Lower lobe of right lung (tissue), 2 donors: ENCODE measurements at regions not wholly inside any gene's neighbourhood (a gene's known extent, or its start where the extent isn't known, plus 50 kb on each side); places are given as distances from the start of the nearest gene placed in this dataset.

ENCODE experiments used
- ATAC-seq, 2 donors: fragments of 200-7000 bp; cut with Tn5 transposase; one replicate each; pipeline ENCODE4 v1.9.1; 2020 to 2022; ENCODE audit warnings: mild to moderate bottlenecking in 2 of 2, moderate library complexity in 2 of 2
- DNase-seq: peaks from one replicate; pipeline ENCODE4 v3.0.0-alpha.2; 2020
- H3K27ac ChIP-seq: fragments of 200-600 bp; one replicate; pipeline ENCODE4 v1.8.0; 2022
- H3K27me3 ChIP-seq: fragments of 200-600 bp; one replicate; pipeline ENCODE4 v1.8.0; 2022; ENCODE audit warnings: low read depth
- H3K36me3 ChIP-seq: fragments of 200-600 bp; one replicate; pipeline ENCODE4 v1.8.0; 2022; ENCODE audit warnings: mild to moderate bottlenecking
- H3K4me1 ChIP-seq: fragments of 200-600 bp; one replicate; pipeline ENCODE4 v1.8.0; 2022
- H3K4me3 ChIP-seq: fragments of 200-600 bp; one replicate; pipeline ENCODE4 v1.8.0; 2022; ENCODE audit warnings: mild to moderate bottlenecking
- H3K9me3 ChIP-seq: fragments of 200-600 bp; one replicate; pipeline ENCODE4 v1.8.0; 2022
- CTCF ChIP-seq: fragments of 200-600 bp; IDR thresholded peaks from one replicate; pipeline ENCODE4 v1.8.0; 2022; ENCODE audit warnings: antibody characterized with exemption, mild to moderate bottlenecking
- intact Hi-C: fragments of 100-400 bp; cut with DNase I; formaldehyde crosslinking; loops from one replicate; pipeline ENCODE4 v1.11.0; 2022
- donor health status: DM: no; HTN: yes; CAD: no; lungs with severe emphysema.

DNA sequence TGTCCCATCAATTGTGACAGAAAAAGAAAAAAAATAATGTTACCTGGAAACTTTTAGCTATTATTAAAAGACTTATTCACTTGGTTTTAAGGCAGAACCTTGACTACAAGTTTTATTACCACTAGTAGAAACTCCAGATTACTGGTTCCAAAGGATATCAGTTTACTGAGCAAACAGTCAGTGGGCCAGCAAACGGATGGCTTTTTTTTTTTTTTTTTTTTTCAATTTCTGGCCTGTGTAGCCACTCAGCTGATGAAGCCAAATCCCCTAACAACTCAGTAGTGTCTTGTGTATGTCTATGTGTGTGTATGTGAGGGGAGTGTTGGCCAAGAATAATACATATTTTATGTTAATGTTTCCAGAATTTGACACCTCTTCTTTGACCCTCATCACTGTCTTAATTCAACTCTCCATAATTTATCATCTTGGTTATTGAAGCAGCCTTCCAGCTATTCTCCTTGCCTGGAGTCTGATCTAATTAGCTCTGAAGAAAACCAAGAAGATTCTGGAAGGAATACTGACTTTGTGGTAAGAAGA, 724.9 kb downstream of the NSUN3 start:
- no peaks in the 10 kb centered on the region for H3K4me1 ChIP-seq
- no peak overlapping the region for H3K27ac ChIP-seq
- no peaks in the 10 kb centered on the region for H3K27me3 ChIP-seq
- no peaks in the 10 kb centered on the region for H3K36me3 ChIP-seq
- no peak for ATAC-seq
- DNase-seq: no peak
- TF ChIP-seq CTCF: no peak
- H3K9me3 ChIP-seq: no peaks in the 10 kb centered on the region
- H3K4me3 ChIP-seq: no peak overlapping the region
- intact Hi-C loops: no loop called here

DNA sequence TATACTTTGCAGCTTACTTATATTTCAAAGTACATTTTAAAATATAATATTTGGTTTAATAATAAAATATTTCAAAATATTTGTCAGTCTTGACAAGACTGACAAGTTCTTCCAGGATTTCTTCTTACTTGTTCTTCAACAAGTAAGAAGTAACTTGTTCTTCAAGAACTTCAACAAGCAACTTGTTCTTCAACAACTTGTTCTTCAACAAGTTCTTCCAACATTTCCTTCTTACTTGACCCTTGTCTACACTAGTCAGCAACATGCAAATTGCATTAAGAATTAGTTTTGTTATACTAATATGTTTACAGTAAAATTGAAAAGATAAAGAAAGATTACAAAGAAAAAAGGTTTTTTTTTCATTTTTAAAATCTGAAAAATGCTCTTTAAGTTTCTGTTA, 731.7 kb downstream of the NSUN3 start:
- TF ChIP-seq CTCF: no peak
- no peak overlapping the region for H3K27ac ChIP-seq
- no peaks in the 10 kb centered on the region for H3K36me3 ChIP-seq
- H3K27me3 ChIP-seq: no peaks in the 10 kb centered on the region
- ATAC-seq (no peak), DNase-seq (no peak)
- no peaks in the 10 kb centered on the region for H3K9me3 ChIP-seq
- intact Hi-C loops: no loop called here
- H3K4me1 ChIP-seq: no peaks in the 10 kb centered on the region
- H3K4me3 ChIP-seq: no peak overlapping the region

GRCh38 chr3:94799420-94800060, 736.7 kb downstream of the NSUN3 start:
- no peaks in the 10 kb centered on the region for H3K9me3 ChIP-seq
- no peak for TF ChIP-seq CTCF
- intact Hi-C loops: no loop called here
- H3K36me3 ChIP-seq: no peaks in the 10 kb centered on the region
- no peak overlapping the region for H3K4me3 ChIP-seq
- ATAC-seq (no peak), DNase-seq (no peak)
- H3K4me1 ChIP-seq: no peaks in the 10 kb centered on the region
- no peak overlapping the region for H3K27ac ChIP-seq
- H3K27me3 ChIP-seq: no peaks in the 10 kb centered on the region

- DNase-seq (no peak), ATAC-seq (no peak)
- intact Hi-C loops: no loop called here
- H3K4me1 ChIP-seq: no peaks in the 10 kb centered on the region
- H3K36me3 ChIP-seq: no peaks in the 10 kb centered on the region
- no peak overlapping the region for H3K4me3 ChIP-seq
- no peaks in the 10 kb centered on the region for H3K9me3 ChIP-seq
- H3K27me3 ChIP-seq: no peaks in the 10 kb centered on the region
- H3K27ac ChIP-seq: no peak overlapping the region
- TF ChIP-seq CTCF: no peak
Measured at GRCh38 chr3:94811836-94812235, 749.0 kb downstream of the NSUN3 start.

DNA sequence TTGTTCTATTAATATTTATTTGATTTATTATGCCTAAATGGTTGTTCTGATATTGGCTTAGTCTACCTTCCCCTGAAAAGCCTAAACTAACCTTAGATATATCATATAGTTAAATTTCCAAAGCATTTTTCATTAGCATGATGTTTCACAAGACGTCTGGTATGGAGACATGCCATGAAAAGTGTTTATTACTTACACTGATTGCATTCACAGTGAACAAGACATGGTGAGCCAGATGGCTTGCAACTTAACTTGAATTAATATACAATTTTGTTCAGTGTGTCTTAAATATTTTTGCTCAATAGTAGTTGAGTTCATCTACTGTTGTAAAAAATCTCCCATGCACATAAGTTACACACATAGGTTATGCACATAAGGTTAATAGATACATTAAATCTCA, 758.4 kb downstream of the NSUN3 start:
- Histone ChIP-seq H3K36me3 (no peaks in the 10 kb centered on the region), H3K4me1 (no peaks in the 10 kb centered on the region), H3K27me3 (no peaks in the 10 kb centered on the region), H3K9me3 (no peaks in the 10 kb centered on the region), H3K27ac (no peak overlapping the region), H3K4me3 (no peak overlapping the region)
- intact Hi-C loops: no loop called here
- no peak for TF ChIP-seq CTCF
- ATAC-seq (no peak), DNase-seq (no peak)
